ENCODE measurements at regions not wholly inside any gene's neighbourhood (a gene's known extent, or its start where the extent isn't known, plus 50 kb on each side); places are given as distances from the start of the nearest gene placed in this dataset.

GRCh38 chr12:131383741-131384543 is 326.9 kb upstream of the SFSWAP start:
- Histone ChIP-seq H3K4me3 (no peak overlapping the region), H3K9me3 (no peaks in the 10 kb centered on the region), H3K27me3 (replicated peaks; ENCODE audit: insufficient read depth) (no peaks in the 10 kb centered on the region), H3K4me1 (ENCODE audit: control insufficient read depth in 1 of 2, low read depth in 2 of 2) (no peaks in the 10 kb centered on the region), H3K36me3 (no peaks in the 10 kb centered on the region), H3K27ac (no peak overlapping the region)
- no peak for TF ChIP-seq CTCF (IDR thresholded peaks at IDR 0.05)
- ATAC-seq (ENCODE audit: insufficient number of reproducible peaks, low FRiP score, low read depth) (no peak), DNase-seq (ENCODE audit: low spot score) (no peak)

GRCh38 chr12:131384544-131384855 is 326.4 kb upstream of the SFSWAP start:
- no peak for DNase-seq (ENCODE audit: low spot score)
- Histone ChIP-seq H3K4me3 (no peak overlapping the region), H3K27ac (no peak overlapping the region), H3K4me1 (ENCODE audit: control insufficient read depth in 1 of 2, low read depth in 2 of 2) (no peaks in the 10 kb centered on the region), H3K27me3 (replicated peaks; ENCODE audit: insufficient read depth) (no peaks in the 10 kb centered on the region), H3K9me3 (no peaks in the 10 kb centered on the region), H3K36me3 (no peaks in the 10 kb centered on the region)
- TF ChIP-seq CTCF (IDR thresholded peaks at IDR 0.05): no peak
- ATAC-seq (ENCODE audit: insufficient number of reproducible peaks, low FRiP score, low read depth): no peak

GRCh38 chr12:131385313-131386166 is 325.4 kb upstream of the SFSWAP start:
- ATAC-seq (ENCODE audit: insufficient number of reproducible peaks, low FRiP score, low read depth): no peak
- H3K4me1 ChIP-seq (ENCODE audit: control insufficient read depth in 1 of 2, low read depth in 2 of 2): no peaks in the 10 kb centered on the region
- H3K9me3 ChIP-seq: no peaks in the 10 kb centered on the region
- H3K4me3 ChIP-seq: no peak overlapping the region
- no peak overlapping the region for H3K27ac ChIP-seq
- H3K27me3 ChIP-seq (replicated peaks; ENCODE audit: insufficient read depth): no peaks in the 10 kb centered on the region
- H3K36me3 ChIP-seq: no peaks in the 10 kb centered on the region
- TF ChIP-seq CTCF (IDR thresholded peaks at IDR 0.05): no peak
- DNase-seq (ENCODE audit: low spot score): no peak

GRCh38 chr12:131386167-131386521 is 324.7 kb upstream of the SFSWAP start:
- no peaks in the 10 kb centered on the region for H3K27me3 ChIP-seq (replicated peaks; ENCODE audit: insufficient read depth)
- no peaks in the 10 kb centered on the region for H3K36me3 ChIP-seq
- DNase-seq (ENCODE audit: low spot score) (no peak), ATAC-seq (ENCODE audit: insufficient number of reproducible peaks, low FRiP score, low read depth) (no peak)
- H3K4me1 ChIP-seq (ENCODE audit: control insufficient read depth in 1 of 2, low read depth in 2 of 2): no peaks in the 10 kb centered on the region
- no peak overlapping the region for H3K27ac ChIP-seq
- H3K9me3 ChIP-seq: no peaks in the 10 kb centered on the region
- no peak overlapping the region for H3K4me3 ChIP-seq
- TF ChIP-seq CTCF (IDR thresholded peaks at IDR 0.05): no peak

- ATAC-seq (ENCODE audit: insufficient number of reproducible peaks, low FRiP score, low read depth) (no peak), DNase-seq (ENCODE audit: low spot score) (no peak)
- no peak overlapping the region for H3K27ac ChIP-seq
- TF ChIP-seq CTCF (IDR thresholded peaks at IDR 0.05): no peak
- no peaks in the 10 kb centered on the region for H3K9me3 ChIP-seq
- H3K36me3 ChIP-seq: no peaks in the 10 kb centered on the region
- H3K4me1 ChIP-seq (ENCODE audit: control insufficient read depth in 1 of 2, low read depth in 2 of 2): no peaks in the 10 kb centered on the region
- H3K4me3 ChIP-seq: no peak overlapping the region
- no peaks in the 10 kb centered on the region for H3K27me3 ChIP-seq (replicated peaks; ENCODE audit: insufficient read depth)
Measured at GRCh38 chr12:131386781-131387180, 324.1 kb upstream of the SFSWAP start.

Data from thoracic aorta (tissue), 2 donors.